HG02852 (cell line): ENCODE measurements at regions not wholly inside any gene's neighbourhood (a gene's known extent, or its start where the extent isn't known, plus 50 kb on each side); places are given as distances from the start of the nearest gene placed in this dataset.

Experiments used
- ATAC-seq: cut with Tn5 transposase; IDR thresholded peaks from one replicate; pipeline ENCODE4 v1.9.1; 2021; ENCODE audit warnings: mild to moderate bottlenecking, moderate library complexity; ENCODE audit not compliant: unreplicated experiment

GRCh38 chr2:103734911-103735310 is 973.1 kb downstream of the TMEM182 start:
- no peak for ATAC-seq

- ATAC-seq = no peak
Measured at GRCh38 chr2:103738108-103738507, 976.3 kb downstream of the TMEM182 start.

GRCh38 chr2:103738606-103739005 is 976.8 kb downstream of the TMEM182 start:
- no peak for ATAC-seq

- no peak for ATAC-seq
Measured at GRCh38 chr2:103739186-103739585, 977.4 kb downstream of the TMEM182 start.

GRCh38 chr2:103739921-103740320 is 978.1 kb downstream of the TMEM182 start:
- no peak for ATAC-seq

- no peak for ATAC-seq
Measured at GRCh38 chr2:103740631-103741030, 978.8 kb downstream of the TMEM182 start.

GRCh38 chr2:103743195-103743594 is 981.4 kb downstream of the TMEM182 start:
- no peak for ATAC-seq

- no peak for ATAC-seq
Measured at GRCh38 chr2:103754530-103754929, 992.7 kb downstream of the TMEM182 start.

GRCh38 chr2:103773884-103774283 is 1012.1 kb downstream of the TMEM182 start:
- ATAC-seq = no peak

GRCh38 chr2:103780088-103780702 is 1018.4 kb downstream of the TMEM182 start:
- ATAC-seq = no peak

- ATAC-seq = no peak
Measured at GRCh38 chr2:103781313-103781712, 1019.5 kb downstream of the TMEM182 start.

- no peak for ATAC-seq
Measured at GRCh38 chr2:103784261-103784660, 1022.4 kb downstream of the TMEM182 start.

- ATAC-seq = no peak
Measured at GRCh38 chr2:103785432-103785831, 1023.6 kb downstream of the TMEM182 start.

- ATAC-seq = no peak
Measured at GRCh38 chr2:103785956-103786355, 1024.1 kb downstream of the TMEM182 start.

- no peak for ATAC-seq
Measured at GRCh38 chr2:103788389-103788788, 1026.6 kb downstream of the TMEM182 start.

GRCh38 chr2:103788951-103789350 is 1027.1 kb downstream of the TMEM182 start:
- no peak for ATAC-seq

- no peak for ATAC-seq
Measured at GRCh38 chr2:103789381-103790095, 1027.7 kb downstream of the TMEM182 start.

GRCh38 chr2:103792042-103792441 is 1030.2 kb downstream of the TMEM182 start:
- ATAC-seq = no peak

- no peak for ATAC-seq
Measured at GRCh38 chr2:103798291-103798690, 1036.5 kb downstream of the TMEM182 start.

- ATAC-seq = no peak
Measured at GRCh38 chr2:103804013-103804412, 1042.2 kb downstream of the TMEM182 start.

- no peak for ATAC-seq
Measured at GRCh38 chr2:103805746-103806145, 1043.9 kb downstream of the TMEM182 start.

GRCh38 chr2:103808814-103809213 is 1045.1 kb upstream of the POU3F3 start:
- ATAC-seq = no peak

GRCh38 chr2:103809415-103809814 is 1044.5 kb upstream of the POU3F3 start:
- no peak for ATAC-seq
